Right lobe of liver (tissue), 6 donors: ENCODE measurements at regions not wholly inside any gene's neighbourhood (a gene's known extent, or its start where the extent isn't known, plus 50 kb on each side); places are given as distances from the start of the nearest gene placed in this dataset.

Experiments
- ATAC-seq, 4 donors: fragments of 200-7000 bp; cut with Tn5 transposase; one replicate each; pipeline ENCODE4 v1.9.1; 2020; ENCODE audit warnings: mild to moderate bottlenecking in 4 of 4, moderate library complexity in 4 of 4
- DNase-seq, 3 donors: peaks; one replicate each; pipeline ENCODE4 v3.0.0-alpha.2; 2020
- H3K27ac ChIP-seq, 3 donors: fragments of 200-600 bp; one replicate each; pipeline ENCODE4 v1.8.0; 2022
- H3K27me3 ChIP-seq, 2 donors: fragments of 200-600 bp; one replicate each; pipeline ENCODE4 v1.8.0; 2022
- H3K36me3 ChIP-seq, 4 donors: fragments of 200-600 bp; sonication (generic) in 1 of 4; one replicate each; pipeline versions ENCODE4 v1.5.1 to v1.8.0; 2017 to 2022; ENCODE audit warnings: control low read depth in 1 of 4
- H3K4me1 ChIP-seq, 4 donors: fragments of 200-600 bp; sonication (generic) in 1 of 4; one replicate each; pipeline versions ENCODE4 v1.5.1 to v1.8.0; 2017 to 2022; ENCODE audit warnings: control low read depth in 1 of 4
- H3K4me3 ChIP-seq, 3 donors: fragments of 200-600 bp; one replicate each; pipeline ENCODE4 v1.8.0; 2022
- H3K9me3 ChIP-seq, 4 donors: fragments of 200-600 bp; sonication (generic) in 1 of 4; one replicate each; pipeline versions ENCODE4 v1.5.1 to v1.8.0; 2017 to 2022; ENCODE audit warnings: control low read depth in 1 of 4
- POLR2A ChIP-seq: fragments of 450-650 bp; IDR thresholded peaks from one replicate; pipeline ENCODE4 v1.6.1; 2017; ENCODE audit warnings: antibody characterized with exemption, mild to moderate bottlenecking
- WGBS: methylation state at CpG from one replicate; pipeline ENCODE4 v1.1.6; 2018; ENCODE audit warnings: low coverage, low lambda C conversion rate; ENCODE audit not compliant: insufficient coverage; ENCODE audit errors: missing lambda C conversion rate; 5-methylcytosine and 5-hydroxymethylcytosine counted together
- intact Hi-C, 2 donors: fragments of 100-400 bp; cut with DNase I; formaldehyde crosslinking; loops; one replicate each; pipeline versions ENCODE4 v1.11.2 to v1.14.1; 2022
- TF ChIP-seq, protein P1 (sequence below), 4 donors: fragments of 200-600 bp in 3 of 4; fragments of 450-650 bp in 1 of 4; IDR thresholded peaks; one replicate each; pipeline versions ENCODE4 v1.5.1 to v1.8.0; 2016 to 2022; ENCODE audit warnings: antibody characterized with exemption in 4 of 4, mild to moderate bottlenecking in 2 of 4
- donor health status: DM: no; HTN: yes; CAD: no.
- donor health status: DM: no; HTN: no; CAD: no.
- donor health status: DM: no; HTN: no; CAD: no.
- donor health status: DM: no; HTN: yes; CAD: no.
- donor health status: DM: no; HTN: yes; CAD: no.

DNA sequence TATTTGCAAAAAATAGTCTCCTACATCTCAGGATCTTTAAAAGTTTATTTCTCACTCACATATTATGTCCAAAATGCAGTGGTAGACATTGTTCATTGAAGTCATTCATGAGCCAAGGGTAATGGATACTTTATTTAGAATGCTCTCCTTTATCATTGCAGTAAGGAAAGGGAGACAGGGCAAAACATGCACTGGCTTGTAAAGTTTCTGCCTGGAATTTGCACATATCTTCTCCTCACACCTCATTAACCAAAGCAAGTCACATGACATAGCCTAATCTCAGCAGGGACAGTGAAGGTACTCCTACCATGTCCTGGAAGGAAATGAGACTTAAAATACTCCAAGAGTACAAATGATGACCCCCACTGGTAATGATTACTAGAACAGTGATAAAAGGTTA is 333.7 kb upstream of the EPHA3 start:
- TF ChIP-seq, protein P1, sequence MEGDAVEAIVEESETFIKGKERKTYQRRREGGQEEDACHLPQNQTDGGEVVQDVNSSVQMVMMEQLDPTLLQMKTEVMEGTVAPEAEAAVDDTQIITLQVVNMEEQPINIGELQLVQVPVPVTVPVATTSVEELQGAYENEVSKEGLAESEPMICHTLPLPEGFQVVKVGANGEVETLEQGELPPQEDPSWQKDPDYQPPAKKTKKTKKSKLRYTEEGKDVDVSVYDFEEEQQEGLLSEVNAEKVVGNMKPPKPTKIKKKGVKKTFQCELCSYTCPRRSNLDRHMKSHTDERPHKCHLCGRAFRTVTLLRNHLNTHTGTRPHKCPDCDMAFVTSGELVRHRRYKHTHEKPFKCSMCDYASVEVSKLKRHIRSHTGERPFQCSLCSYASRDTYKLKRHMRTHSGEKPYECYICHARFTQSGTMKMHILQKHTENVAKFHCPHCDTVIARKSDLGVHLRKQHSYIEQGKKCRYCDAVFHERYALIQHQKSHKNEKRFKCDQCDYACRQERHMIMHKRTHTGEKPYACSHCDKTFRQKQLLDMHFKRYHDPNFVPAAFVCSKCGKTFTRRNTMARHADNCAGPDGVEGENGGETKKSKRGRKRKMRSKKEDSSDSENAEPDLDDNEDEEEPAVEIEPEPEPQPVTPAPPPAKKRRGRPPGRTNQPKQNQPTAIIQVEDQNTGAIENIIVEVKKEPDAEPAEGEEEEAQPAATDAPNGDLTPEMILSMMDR (IDR thresholded peaks at IDR 0.05), result no peak
- no peak for TF ChIP-seq POLR2A
- intact Hi-C loops, result no loop called here

DNA sequence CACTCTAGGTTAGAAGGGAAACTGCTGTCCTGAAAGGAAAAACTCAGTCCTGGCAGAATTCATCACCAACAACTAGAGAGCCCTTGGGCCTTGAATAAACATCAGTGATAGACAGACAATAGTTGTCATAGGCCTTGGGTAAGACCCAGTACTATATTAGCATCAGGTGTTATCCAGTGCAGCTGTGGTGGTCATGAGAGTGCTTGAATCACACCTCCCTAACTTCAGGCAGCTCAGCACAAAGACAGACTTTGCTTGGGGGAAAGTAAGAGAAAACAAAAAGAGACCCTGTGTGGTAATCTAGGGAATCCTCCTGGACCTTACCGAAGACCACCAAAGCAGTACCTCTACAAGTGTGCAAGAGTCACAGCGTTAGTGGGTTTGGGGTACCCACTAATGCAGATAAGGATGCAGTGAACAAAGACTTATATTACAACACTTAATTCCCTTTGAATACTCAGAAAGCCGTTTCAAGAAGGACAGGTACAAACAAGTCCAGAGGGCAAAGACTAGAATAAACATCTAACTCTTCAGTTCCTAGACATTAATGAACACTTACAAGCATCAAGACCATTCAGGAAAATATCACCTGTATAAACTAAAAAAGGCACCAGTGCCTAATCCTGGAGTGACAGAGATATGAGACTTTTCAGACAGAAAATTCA is 332.3 kb upstream of the EPHA3 start:
- DNase-seq (no peak), ATAC-seq (no peak)
- Histone ChIP-seq H3K27me3 (no peaks in the 10 kb centered on the region), H3K9me3 (no peaks in the 10 kb centered on the region), H3K4me3 (no peak overlapping the region), H3K36me3 (no peaks in the 10 kb centered on the region), H3K27ac (no peak overlapping the region), H3K4me1 (no peaks in the 10 kb centered on the region)
- TF ChIP-seq POLR2A, result no peak
- TF ChIP-seq, protein P1 (IDR thresholded peaks at IDR 0.05), result no peak
- intact Hi-C loops, result no loop called here
- WGBS, result 45% methylated on average over 3 of the region's 3 CpGs

More for the DNA sequence above, 333.7 kb upstream of the EPHA3 start:
- Histone ChIP-seq H3K36me3 (no peaks in the 10 kb centered on the region), H3K27me3 (no peaks in the 10 kb centered on the region), H3K4me1 (no peaks in the 10 kb centered on the region), H3K9me3 (no peaks in the 10 kb centered on the region), H3K4me3 (no peak overlapping the region), H3K27ac (no peak overlapping the region)
- no peak for ATAC-seq
- no peak for DNase-seq

DNA sequence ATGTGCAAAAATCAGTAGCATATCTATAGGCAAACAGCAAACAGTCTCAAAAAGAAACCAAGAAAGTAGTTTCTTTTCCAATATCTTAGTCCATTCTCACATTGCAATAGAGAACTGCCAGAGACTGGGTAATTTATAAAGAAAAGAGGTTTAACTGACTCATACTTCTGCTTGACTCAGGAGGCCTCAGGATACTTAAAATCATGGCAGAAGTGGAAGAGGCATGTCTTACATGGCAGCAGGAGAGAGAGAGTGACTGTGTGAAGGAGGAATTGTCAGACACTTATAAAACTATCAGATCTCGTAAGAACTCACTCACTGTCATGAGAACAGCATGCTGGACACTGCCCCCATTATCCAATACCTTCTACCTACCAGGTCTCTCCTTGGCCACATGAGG is 327.9 kb upstream of the EPHA3 start:
- DNase-seq, result no peak
- Histone ChIP-seq H3K4me3 (no peak overlapping the region), H3K27me3 (no peaks in the 10 kb centered on the region), H3K36me3 (no peaks in the 10 kb centered on the region), H3K9me3 (no peaks in the 10 kb centered on the region), H3K27ac (no peak overlapping the region), H3K4me1 (no peaks in the 10 kb centered on the region)
- WGBS, result 9% methylated on average over 1 of the region's 1 CpG
- intact Hi-C loops, result no loop called here
- ATAC-seq, result no peak
- TF ChIP-seq, protein P1 (IDR thresholded peaks at IDR 0.05), result no peak
- TF ChIP-seq POLR2A, result no peak

DNA sequence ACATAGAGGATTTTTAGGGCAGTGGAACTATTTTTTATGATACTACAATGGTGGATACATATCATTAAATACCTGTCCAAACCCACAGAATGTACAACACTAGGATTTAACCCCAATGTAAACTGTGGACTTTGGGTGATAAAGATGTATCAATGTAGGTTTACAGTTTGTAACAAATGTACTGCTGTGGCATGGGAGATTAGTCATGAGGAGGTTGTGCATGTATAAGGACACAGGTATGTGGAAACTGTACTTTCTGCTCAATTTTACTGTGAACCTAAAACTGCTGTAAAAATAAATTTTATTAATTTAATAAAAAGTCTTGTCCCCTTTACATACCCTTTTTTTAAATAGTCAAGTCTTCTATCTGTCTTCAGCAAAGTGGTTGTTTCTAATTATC is 322.5 kb upstream of the EPHA3 start:
- H3K27ac ChIP-seq, result no peak overlapping the region
- no peaks in the 10 kb centered on the region for H3K36me3 ChIP-seq
- intact Hi-C loops, result no loop called here
- DNase-seq (no peak), ATAC-seq (no peak)
- no peaks in the 10 kb centered on the region for H3K9me3 ChIP-seq
- TF ChIP-seq, protein P1 (IDR thresholded peaks at IDR 0.05), result no peak
- no peak for TF ChIP-seq POLR2A
- H3K4me3 ChIP-seq, result no peak overlapping the region
- H3K4me1 ChIP-seq, result no peaks in the 10 kb centered on the region
- no peaks in the 10 kb centered on the region for H3K27me3 ChIP-seq

DNA sequence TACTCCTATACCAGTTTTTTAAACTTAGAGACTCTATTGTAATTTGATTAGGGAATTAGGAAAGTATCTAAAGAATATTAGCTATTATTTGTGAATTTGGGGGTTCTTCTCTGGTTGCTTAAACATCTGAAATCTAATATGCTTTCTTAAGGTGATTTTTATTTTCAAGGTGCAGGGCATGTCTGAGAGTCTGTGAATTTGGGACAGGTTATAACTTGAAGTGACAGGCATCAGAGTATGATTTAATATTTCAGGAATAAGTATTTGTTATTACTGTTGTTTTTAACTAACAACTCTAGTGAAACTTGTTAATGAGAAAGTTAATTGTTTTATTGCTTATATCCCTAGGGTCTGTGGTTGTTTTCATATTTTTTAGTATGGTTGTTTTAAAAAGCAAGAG is 321.6 kb upstream of the EPHA3 start:
- no peak for ATAC-seq
- no peaks in the 10 kb centered on the region for H3K4me1 ChIP-seq
- H3K27me3 ChIP-seq, result no peaks in the 10 kb centered on the region
- H3K4me3 ChIP-seq, result no peak overlapping the region
- intact Hi-C loops, result no loop called here
- H3K36me3 ChIP-seq, result no peaks in the 10 kb centered on the region
- no peak for DNase-seq
- H3K9me3 ChIP-seq, result no peaks in the 10 kb centered on the region
- H3K27ac ChIP-seq, result no peak overlapping the region
- TF ChIP-seq, protein P1 (IDR thresholded peaks at IDR 0.05), result no peak
- no peak for TF ChIP-seq POLR2A
